ENCODE measurements at regions not wholly inside any gene's neighbourhood (a gene's known extent, or its start where the extent isn't known, plus 50 kb on each side); places are given as distances from the start of the nearest gene placed in this dataset.

- no peak for FAIRE-seq
Measured at GRCh38 chr18:48488388-48488850, 50.4 kb upstream of the CTIF start.

GRCh38 chr18:48486754-48487153 is 52.1 kb upstream of the CTIF start:
- FAIRE-seq = no peak
- no peak for DNase-seq (ENCODE audit: low spot score in 2 of 2)

More at GRCh38 chr18:48488388-48488850, 50.4 kb upstream of the CTIF start:
- DNase-seq (ENCODE audit: low spot score in 2 of 2) = no peak

GRCh38 chr18:48485828-48486405 is 52.9 kb upstream of the CTIF start:
- FAIRE-seq (no peak), DNase-seq (ENCODE audit: low spot score in 2 of 2) (no peak)

- no peak for FAIRE-seq
Measured at GRCh38 chr18:48481092-48481491, 57.7 kb upstream of the CTIF start.

GRCh38 chr18:48479531-48479930 is 59.3 kb upstream of the CTIF start:
- FAIRE-seq (no peak), DNase-seq (ENCODE audit: low spot score in 2 of 2) (no peak)

More at GRCh38 chr18:48481092-48481491, 57.7 kb upstream of the CTIF start:
- DNase-seq (ENCODE audit: low spot score in 2 of 2) = no peak

GRCh38 chr18:48477348-48477747 is 61.5 kb upstream of the CTIF start:
- peak; percentile 6 for FAIRE-seq
- no peak for DNase-seq (ENCODE audit: low spot score in 2 of 2)

- DNase-seq (ENCODE audit: low spot score in 2 of 2) (no peak), FAIRE-seq (no peak)
Measured at GRCh38 chr18:48476550-48476917, 62.3 kb upstream of the CTIF start.

GRCh38 chr18:48475635-48476549 is 62.9 kb upstream of the CTIF start:
- FAIRE-seq (no peak), DNase-seq (ENCODE audit: low spot score in 2 of 2) (peak; percentile 36 to 67)

GRCh38 chr18:48473816-48474215 is 64.6 kb upstream of the ZBTB7C start:
- no peak for FAIRE-seq
- no peak for DNase-seq (ENCODE audit: low spot score in 2 of 2)

GRCh38 chr18:48472610-48473009 is 63.4 kb upstream of the ZBTB7C start:
- DNase-seq (ENCODE audit: low spot score in 2 of 2) (no peak), FAIRE-seq (no peak)

GRCh38 chr18:48470484-48471180 is 61.4 kb upstream of the ZBTB7C start:
- FAIRE-seq (no peak), DNase-seq (ENCODE audit: low spot score in 2 of 2) (no peak)

GRCh38 chr18:48468151-48468550 is 59.0 kb upstream of the ZBTB7C start:
- FAIRE-seq = no peak
- no peak for DNase-seq (ENCODE audit: low spot score in 2 of 2)

GRCh38 chr18:48467231-48467630 is 58.0 kb upstream of the ZBTB7C start:
- DNase-seq (ENCODE audit: low spot score in 2 of 2) (no peak), FAIRE-seq (no peak)

GRCh38 chr18:48462510-48462909 is 53.3 kb upstream of the ZBTB7C start:
- no peak for FAIRE-seq

GRCh38 chr18:48460929-48461583 is 51.9 kb upstream of the ZBTB7C start:
- DNase-seq (ENCODE audit: low spot score in 2 of 2) (no peak), FAIRE-seq (no peak)

More at GRCh38 chr18:48462510-48462909, 53.3 kb upstream of the ZBTB7C start:
- DNase-seq (ENCODE audit: low spot score in 2 of 2) = no peak

- FAIRE-seq = no peak
- DNase-seq (ENCODE audit: low spot score in 2 of 2) = no peak
Measured at GRCh38 chr18:48459465-48459864, 50.3 kb upstream of the ZBTB7C start.

- no peak for DNase-seq (ENCODE audit: low spot score in 2 of 2)
- no peak for FAIRE-seq
Measured at GRCh38 chr18:48459016-48459415, 49.8 kb upstream of the ZBTB7C start.

All from frontal cortex (tissue), 3 donors.